ENCODE measurements at regions not wholly inside any gene's neighbourhood (a gene's known extent, or its start where the extent isn't known, plus 50 kb on each side); places are given as distances from the start of the nearest gene placed in this dataset.

DNA sequence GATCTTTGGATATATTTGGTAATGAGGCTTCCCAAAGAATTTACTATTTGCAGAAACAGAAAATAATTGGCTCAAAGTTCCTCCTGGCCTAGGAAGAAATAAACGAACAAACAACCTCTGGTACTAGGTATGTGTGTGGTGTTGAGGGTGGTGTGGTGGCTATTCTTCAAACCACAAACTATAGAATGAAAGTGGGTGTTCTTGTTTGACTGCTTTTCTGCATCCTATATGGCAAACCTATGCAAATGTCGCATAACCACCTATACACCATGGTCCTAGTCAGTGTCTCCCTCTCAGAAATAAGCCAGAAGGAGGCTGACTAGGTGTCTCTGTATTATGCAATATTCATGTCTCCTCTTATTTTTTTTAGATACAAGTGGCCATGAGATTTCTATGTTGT lies 106.6 kb upstream of the PCDH18 start:
- Histone ChIP-seq H3F3A (ENCODE audit: insufficient read depth, low read length, poor library complexity, severe bottlenecking) (no peaks in the 10 kb centered on the region), H3K4me2 (ENCODE audit: low read length) (no peak overlapping the region), H4K20me1 (ENCODE audit: insufficient read depth) (no peaks in the 10 kb centered on the region), H3K36me3 (ENCODE audit: insufficient read depth, low read length) (no peaks in the 10 kb centered on the region), H2AFZ (ENCODE audit: low read depth, low read length) (no peak overlapping the region), H3K27me3 (ENCODE audit: insufficient read depth, low read depth, low read length) (no peaks in the 10 kb centered on the region), H3K4me3 (ENCODE audit: low read length) (no peak overlapping the region), H3K27ac (ENCODE audit: low read length) (no peak overlapping the region), H3K9me2 (ENCODE audit: insufficient read depth, low read length) (no peaks in the 10 kb centered on the region), H3K9me3 (ENCODE audit: low read length) (no peaks in the 10 kb centered on the region), H3K79me2 (replicated peaks; ENCODE audit: insufficient read depth, low read length) (no peaks in the 10 kb centered on the region), H3K9ac (ENCODE audit: low read length) (no peak overlapping the region)
- no peak for TF ChIP-seq TAF1 (IDR thresholded peaks at IDR 0.05; ENCODE audit: low read depth)
- TF ChIP-seq MXI1 (conservative IDR thresholded peaks at IDR 0.05; ENCODE audit: poor library complexity, severe bottlenecking) = no peak
- TF ChIP-seq, protein P1, sequence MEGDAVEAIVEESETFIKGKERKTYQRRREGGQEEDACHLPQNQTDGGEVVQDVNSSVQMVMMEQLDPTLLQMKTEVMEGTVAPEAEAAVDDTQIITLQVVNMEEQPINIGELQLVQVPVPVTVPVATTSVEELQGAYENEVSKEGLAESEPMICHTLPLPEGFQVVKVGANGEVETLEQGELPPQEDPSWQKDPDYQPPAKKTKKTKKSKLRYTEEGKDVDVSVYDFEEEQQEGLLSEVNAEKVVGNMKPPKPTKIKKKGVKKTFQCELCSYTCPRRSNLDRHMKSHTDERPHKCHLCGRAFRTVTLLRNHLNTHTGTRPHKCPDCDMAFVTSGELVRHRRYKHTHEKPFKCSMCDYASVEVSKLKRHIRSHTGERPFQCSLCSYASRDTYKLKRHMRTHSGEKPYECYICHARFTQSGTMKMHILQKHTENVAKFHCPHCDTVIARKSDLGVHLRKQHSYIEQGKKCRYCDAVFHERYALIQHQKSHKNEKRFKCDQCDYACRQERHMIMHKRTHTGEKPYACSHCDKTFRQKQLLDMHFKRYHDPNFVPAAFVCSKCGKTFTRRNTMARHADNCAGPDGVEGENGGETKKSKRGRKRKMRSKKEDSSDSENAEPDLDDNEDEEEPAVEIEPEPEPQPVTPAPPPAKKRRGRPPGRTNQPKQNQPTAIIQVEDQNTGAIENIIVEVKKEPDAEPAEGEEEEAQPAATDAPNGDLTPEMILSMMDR (IDR thresholded peaks at IDR 0.05; ENCODE audit: poor library complexity, severe bottlenecking) = no peak
- TF ChIP-seq EP300 (conservative IDR thresholded peaks at IDR 0.05; ENCODE audit: poor library complexity, severe bottlenecking) = no peak
- TF ChIP-seq, protein P2, sequence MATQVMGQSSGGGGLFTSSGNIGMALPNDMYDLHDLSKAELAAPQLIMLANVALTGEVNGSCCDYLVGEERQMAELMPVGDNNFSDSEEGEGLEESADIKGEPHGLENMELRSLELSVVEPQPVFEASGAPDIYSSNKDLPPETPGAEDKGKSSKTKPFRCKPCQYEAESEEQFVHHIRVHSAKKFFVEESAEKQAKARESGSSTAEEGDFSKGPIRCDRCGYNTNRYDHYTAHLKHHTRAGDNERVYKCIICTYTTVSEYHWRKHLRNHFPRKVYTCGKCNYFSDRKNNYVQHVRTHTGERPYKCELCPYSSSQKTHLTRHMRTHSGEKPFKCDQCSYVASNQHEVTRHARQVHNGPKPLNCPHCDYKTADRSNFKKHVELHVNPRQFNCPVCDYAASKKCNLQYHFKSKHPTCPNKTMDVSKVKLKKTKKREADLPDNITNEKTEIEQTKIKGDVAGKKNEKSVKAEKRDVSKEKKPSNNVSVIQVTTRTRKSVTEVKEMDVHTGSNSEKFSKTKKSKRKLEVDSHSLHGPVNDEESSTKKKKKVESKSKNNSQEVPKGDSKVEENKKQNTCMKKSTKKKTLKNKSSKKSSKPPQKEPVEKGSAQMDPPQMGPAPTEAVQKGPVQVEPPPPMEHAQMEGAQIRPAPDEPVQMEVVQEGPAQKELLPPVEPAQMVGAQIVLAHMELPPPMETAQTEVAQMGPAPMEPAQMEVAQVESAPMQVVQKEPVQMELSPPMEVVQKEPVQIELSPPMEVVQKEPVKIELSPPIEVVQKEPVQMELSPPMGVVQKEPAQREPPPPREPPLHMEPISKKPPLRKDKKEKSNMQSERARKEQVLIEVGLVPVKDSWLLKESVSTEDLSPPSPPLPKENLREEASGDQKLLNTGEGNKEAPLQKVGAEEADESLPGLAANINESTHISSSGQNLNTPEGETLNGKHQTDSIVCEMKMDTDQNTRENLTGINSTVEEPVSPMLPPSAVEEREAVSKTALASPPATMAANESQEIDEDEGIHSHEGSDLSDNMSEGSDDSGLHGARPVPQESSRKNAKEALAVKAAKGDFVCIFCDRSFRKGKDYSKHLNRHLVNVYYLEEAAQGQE (IDR thresholded peaks at IDR 0.05; ENCODE audit: borderline replicate concordance) = no peak
- TF ChIP-seq EZH2 (IDR thresholded peaks at IDR 0.05; ENCODE audit: borderline replicate concordance, insufficient read depth, low read length, poor library complexity, severe bottlenecking) = no peak
- no peak for TF ChIP-seq RAD21 (conservative IDR thresholded peaks at IDR 0.05)
- no peak for TF ChIP-seq POLR2AphosphoS5 (IDR thresholded peaks at IDR 0.05)
- TF ChIP-seq SMC3 (conservative IDR thresholded peaks at IDR 0.05; ENCODE audit: poor library complexity) = no peak

DNA sequence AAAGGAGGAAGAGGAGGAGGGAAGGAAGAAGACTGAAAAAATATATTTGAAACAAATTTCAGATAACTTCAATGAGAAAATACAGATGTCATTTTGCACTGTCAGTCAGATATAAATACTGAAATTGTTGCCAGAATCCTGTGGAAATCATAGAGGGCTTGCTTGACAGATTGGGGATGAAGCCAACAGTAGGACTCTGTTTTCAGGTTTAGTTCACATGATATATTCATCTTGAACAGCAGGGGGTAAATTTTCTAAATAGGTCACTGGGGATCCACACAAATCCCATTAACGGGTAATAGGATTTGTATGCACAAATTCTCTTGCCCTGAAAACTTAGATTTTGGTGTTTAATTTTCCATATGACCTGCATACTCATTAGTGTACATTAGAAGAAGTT lies 103.3 kb upstream of the PCDH18 start:
- Histone ChIP-seq H3K9me2 (ENCODE audit: insufficient read depth, low read length) (no peaks in the 10 kb centered on the region), H3K4me3 (ENCODE audit: low read length) (no peak overlapping the region), H3K27ac (ENCODE audit: low read length) (no peak overlapping the region), H4K20me1 (ENCODE audit: insufficient read depth) (no peaks in the 10 kb centered on the region), H2AFZ (ENCODE audit: low read depth, low read length) (no peak overlapping the region), H3K27me3 (ENCODE audit: insufficient read depth, low read depth, low read length) (no peaks in the 10 kb centered on the region), H3K9me3 (ENCODE audit: low read length) (no peaks in the 10 kb centered on the region), H3K36me3 (ENCODE audit: insufficient read depth, low read length) (no peaks in the 10 kb centered on the region), H3K79me2 (replicated peaks; ENCODE audit: insufficient read depth, low read length) (no peaks in the 10 kb centered on the region), H3K4me2 (ENCODE audit: low read length) (no peak overlapping the region), H3F3A (ENCODE audit: insufficient read depth, low read length, poor library complexity, severe bottlenecking) (no peaks in the 10 kb centered on the region), H3K9ac (ENCODE audit: low read length) (no peak overlapping the region)
- TF ChIP-seq EP300 (conservative IDR thresholded peaks at IDR 0.05; ENCODE audit: poor library complexity, severe bottlenecking) (no peak), EZH2 (IDR thresholded peaks at IDR 0.05; ENCODE audit: borderline replicate concordance, insufficient read depth, low read length, poor library complexity, severe bottlenecking) (no peak), POLR2AphosphoS5 (IDR thresholded peaks at IDR 0.05) (no peak), SMC3 (conservative IDR thresholded peaks at IDR 0.05; ENCODE audit: poor library complexity) (no peak), RAD21 (conservative IDR thresholded peaks at IDR 0.05) (no peak), MXI1 (conservative IDR thresholded peaks at IDR 0.05; ENCODE audit: poor library complexity, severe bottlenecking) (no peak), TAF1 (IDR thresholded peaks at IDR 0.05; ENCODE audit: low read depth) (no peak)
- TF ChIP-seq, protein P1 (IDR thresholded peaks at IDR 0.05; ENCODE audit: poor library complexity, severe bottlenecking) = no peak
- TF ChIP-seq, protein P2 (IDR thresholded peaks at IDR 0.05; ENCODE audit: borderline replicate concordance) = no peak
